ENCODE measurements at regions not wholly inside any gene's neighbourhood (a gene's known extent, or its start where the extent isn't known, plus 50 kb on each side); places are given as distances from the start of the nearest gene placed in this dataset.
"Not testable (repeated sequence)": the region's sequence is repeated elsewhere in the genome, so short reads cannot be mapped to it uniquely, and the experiment has no call there.

GRCh38 chr3:112736805-112737566 lies 96.0 kb upstream of the CCDC80 start:
- intact Hi-C loops (cut with micrococcal nuclease): loop anchor here (1.0 to 10.0 kb wide), 5 partner anchors 60 to 1008 kb away; partner anchors contain the start of genes ATP6V1A, C3orf52 and NAA50

- intact Hi-C loops (cut with micrococcal nuclease): loop anchor here (1.0 to 10.0 kb wide), 4 partner anchors 60 to 1008 kb away; partner anchors contain the start of genes ATP6V1A, C3orf52 and NAA50
Measured at GRCh38 chr3:112736386-112736785, 95.4 kb upstream of the CCDC80 start.

GRCh38 chr3:112735926-112736325 lies 95.0 kb upstream of the CCDC80 start:
- intact Hi-C loops (cut with micrococcal nuclease): loop anchor here (1.0 to 10.0 kb wide), 5 partner anchors 59 to 1009 kb away; partner anchors contain the start of genes ATP6V1A, C3orf52 and NAA50

GRCh38 chr3:112734736-112735350 lies 93.9 kb upstream of the CCDC80 start:
- intact Hi-C loops (cut with micrococcal nuclease): loop anchor here (1.0 to 10.0 kb wide), 10 partner anchors 79 to 1010 kb away; partner anchors contain the start of genes ATP6V1A, C3orf52, GTPBP8 and NAA50

- intact Hi-C loops (cut with micrococcal nuclease): loop anchor here (1.0 to 10.0 kb wide), 10 partner anchors 80 to 1011 kb away; partner anchors contain the start of genes ATP6V1A, C3orf52, GTPBP8 and NAA50
Measured at GRCh38 chr3:112734171-112734570, 93.2 kb upstream of the CCDC80 start.

GRCh38 chr3:112730210-112730609 lies 89.3 kb upstream of the CCDC80 start:
- intact Hi-C loops (cut with micrococcal nuclease): loop anchor here (1.0 to 10.0 kb wide), 4 partner anchors 87 to 1015 kb away; partner anchors contain the start of genes ATP6V1A, C3orf52, GTPBP8 and NAA50

GRCh38 chr3:112721231-112721630 lies 80.3 kb upstream of the CCDC80 start:
- intact Hi-C loops (cut with micrococcal nuclease): no loop called here

GRCh38 chr3:112718967-112719366 lies 78.0 kb upstream of the CCDC80 start:
- intact Hi-C loops (cut with micrococcal nuclease): no loop called here

GRCh38 chr3:112718516-112718915 lies 77.6 kb upstream of the CCDC80 start:
- intact Hi-C loops (cut with micrococcal nuclease): no loop called here

- intact Hi-C loops (cut with micrococcal nuclease): no loop called here
Measured at GRCh38 chr3:112709911-112710310, 69.0 kb upstream of the CCDC80 start.

- intact Hi-C loops (cut with micrococcal nuclease): no loop called here
Measured at GRCh38 chr3:112699436-112699978, 58.6 kb upstream of the CCDC80 start.

- intact Hi-C loops (cut with micrococcal nuclease): not testable (repeated sequence)
Measured at GRCh38 chr3:112698442-112698841, 57.5 kb upstream of the CCDC80 start.

- intact Hi-C loops (cut with micrococcal nuclease): not testable (repeated sequence)
Measured at GRCh38 chr3:112696244-112696643, 55.3 kb upstream of the CCDC80 start.

- intact Hi-C loops (cut with micrococcal nuclease): loop anchor here (1.0 kb wide), 1 partner anchor 52 kb away; no protein-coding TSS in a partner anchor
Measured at GRCh38 chr3:112695377-112696108, 54.6 kb upstream of the CCDC80 start.

GRCh38 chr3:112694906-112695305 lies 54.0 kb upstream of the CCDC80 start:
- intact Hi-C loops (cut with micrococcal nuclease): loop anchor here (1.0 kb wide), 1 partner anchor 52 kb away; no protein-coding TSS in a partner anchor

GRCh38 chr3:112693186-112693585 lies 52.2 kb upstream of the CCDC80 start:
- intact Hi-C loops (cut with micrococcal nuclease): no loop called here
